Pancreas (tissue), 10 donors: ENCODE measurements at regions not wholly inside any gene's neighbourhood (a gene's known extent, or its start where the extent isn't known, plus 50 kb on each side); places are given as distances from the start of the nearest gene placed in this dataset.

ENCODE experiments used
- ATAC-seq, 4 donors: fragments of 200-7000 bp; cut with Tn5 transposase; one replicate each; pipeline versions ENCODE4 v1.8.0 to v1.9.1; 2020; ENCODE audit warnings: mild to moderate bottlenecking in 4 of 4, moderate library complexity in 4 of 4
- DNase-seq, 6 donors: peaks; one replicate each; pipeline ENCODE4 v3.0.0-alpha.2; 2020
- FAIRE-seq: peaks from 2 replicates; lab custom pipeline; 2012; peaks lifted over from hg19 to GRCh38; lab: Jason Lieb, UNC
- H3K27ac ChIP-seq, 4 donors: fragments of 200-600 bp; sonication (generic); 1 replicate in 3 of 4; 2 replicates in 1 of 4; pipeline versions ENCODE4 v1.5.0 to v1.8.0; 2020
- H3K27me3 ChIP-seq, 4 donors: fragments of 200-600 bp; one replicate each; pipeline ENCODE4 v1.8.0; 2021
- H3K36me3 ChIP-seq, 3 donors: fragments of 200-600 bp; sonication (generic) in 1 of 3; one replicate each; pipeline versions ENCODE4 v1.5.0 to v1.8.0; 2020 to 2021
- H3K4me1 ChIP-seq, 3 donors: fragments of 200-600 bp; one replicate each; pipeline ENCODE4 v1.8.0; 2021
- H3K4me3 ChIP-seq, 4 donors: fragments of 200-600 bp; sonication (generic) in 2 of 4; one replicate each; pipeline versions ENCODE4 v1.5.0 to v1.8.0; 2020 to 2021
- H3K9me3 ChIP-seq, 4 donors: fragments of 200-600 bp; one replicate each; pipeline ENCODE4 v1.8.0; 2021
- WGBS, 2 donors: extraction: QIAGEN DNeasy Blood & Tissue Kit; methylation state at CpG; one replicate each; pipeline ENCODE4 v1.1.7; 2013; 5-methylcytosine and 5-hydroxymethylcytosine counted together
- intact Hi-C, 3 donors: fragments of 100-400 bp; cut with DNase I; formaldehyde crosslinking; loops; one replicate each; pipeline versions ENCODE4 v1.11.1 to v1.14.2; 2022
- TF ChIP-seq, protein P1 (sequence below), 4 donors: fragments of 200-600 bp; sonication (generic) in 3 of 4; IDR thresholded peaks; one replicate each; pipeline versions ENCODE4 v1.5.0 to v1.8.0; 2021; ENCODE audit warnings: antibody characterized with exemption in 4 of 4
- donor health status: healthy with polysubstance abuse.
- donor health status: DM: no; HTN: no; CAD: no; lungs with moderate emphysema.
- donor health status: DM: no; HTN: no; CAD: no.
- donor health status: control.
- donor health status: control.
- donor health status: Bipolar disorder and iron deficiency.
- donor health status: DM: yes; HTN: yes; CAD: no.
- donor health status: DM: no; HTN: no; CAD: no.
- donor health status: DM: no; HTN: no; CAD: no.
- donor health status: DM: yes; HTN: yes; CAD: no.

DNA sequence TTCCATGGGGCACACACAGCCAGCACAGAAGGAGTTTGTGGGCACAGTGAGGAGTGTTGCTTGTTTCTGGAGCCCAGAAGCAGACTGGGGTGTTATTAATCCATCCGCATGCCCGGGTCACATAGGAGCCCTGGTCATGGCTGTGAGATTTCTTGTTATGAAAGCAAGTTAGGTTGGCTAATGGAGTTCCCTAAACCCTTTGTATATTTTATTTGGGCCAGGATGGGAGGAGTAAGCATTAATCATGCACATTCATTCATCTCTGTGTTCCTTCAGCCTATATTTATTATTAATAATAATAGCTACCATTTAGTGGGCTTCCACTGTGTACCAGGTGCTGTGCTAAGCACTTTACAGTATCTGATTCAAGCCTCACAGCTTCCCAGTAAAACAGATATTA lies 200.6 kb upstream of the CDH5 start:
- DNase-seq, result no peak
- Histone ChIP-seq H3K4me1 (no peaks in the 10 kb centered on the region), H3K4me3 (no peak overlapping the region), H3K36me3 (no peaks in the 10 kb centered on the region), H3K9me3 (no peaks in the 10 kb centered on the region), H3K27me3 (no peaks in the 10 kb centered on the region), H3K27ac (no peak overlapping the region)
- no peak for ATAC-seq
- FAIRE-seq, result no peak
- 70 to 80% methylated on average over 2 of the region's 2 CpGs for WGBS, 2 donors
- TF ChIP-seq, protein P1, sequence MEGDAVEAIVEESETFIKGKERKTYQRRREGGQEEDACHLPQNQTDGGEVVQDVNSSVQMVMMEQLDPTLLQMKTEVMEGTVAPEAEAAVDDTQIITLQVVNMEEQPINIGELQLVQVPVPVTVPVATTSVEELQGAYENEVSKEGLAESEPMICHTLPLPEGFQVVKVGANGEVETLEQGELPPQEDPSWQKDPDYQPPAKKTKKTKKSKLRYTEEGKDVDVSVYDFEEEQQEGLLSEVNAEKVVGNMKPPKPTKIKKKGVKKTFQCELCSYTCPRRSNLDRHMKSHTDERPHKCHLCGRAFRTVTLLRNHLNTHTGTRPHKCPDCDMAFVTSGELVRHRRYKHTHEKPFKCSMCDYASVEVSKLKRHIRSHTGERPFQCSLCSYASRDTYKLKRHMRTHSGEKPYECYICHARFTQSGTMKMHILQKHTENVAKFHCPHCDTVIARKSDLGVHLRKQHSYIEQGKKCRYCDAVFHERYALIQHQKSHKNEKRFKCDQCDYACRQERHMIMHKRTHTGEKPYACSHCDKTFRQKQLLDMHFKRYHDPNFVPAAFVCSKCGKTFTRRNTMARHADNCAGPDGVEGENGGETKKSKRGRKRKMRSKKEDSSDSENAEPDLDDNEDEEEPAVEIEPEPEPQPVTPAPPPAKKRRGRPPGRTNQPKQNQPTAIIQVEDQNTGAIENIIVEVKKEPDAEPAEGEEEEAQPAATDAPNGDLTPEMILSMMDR (IDR thresholded peaks at IDR 0.05), result no peak
- intact Hi-C loops, result no loop called here

DNA sequence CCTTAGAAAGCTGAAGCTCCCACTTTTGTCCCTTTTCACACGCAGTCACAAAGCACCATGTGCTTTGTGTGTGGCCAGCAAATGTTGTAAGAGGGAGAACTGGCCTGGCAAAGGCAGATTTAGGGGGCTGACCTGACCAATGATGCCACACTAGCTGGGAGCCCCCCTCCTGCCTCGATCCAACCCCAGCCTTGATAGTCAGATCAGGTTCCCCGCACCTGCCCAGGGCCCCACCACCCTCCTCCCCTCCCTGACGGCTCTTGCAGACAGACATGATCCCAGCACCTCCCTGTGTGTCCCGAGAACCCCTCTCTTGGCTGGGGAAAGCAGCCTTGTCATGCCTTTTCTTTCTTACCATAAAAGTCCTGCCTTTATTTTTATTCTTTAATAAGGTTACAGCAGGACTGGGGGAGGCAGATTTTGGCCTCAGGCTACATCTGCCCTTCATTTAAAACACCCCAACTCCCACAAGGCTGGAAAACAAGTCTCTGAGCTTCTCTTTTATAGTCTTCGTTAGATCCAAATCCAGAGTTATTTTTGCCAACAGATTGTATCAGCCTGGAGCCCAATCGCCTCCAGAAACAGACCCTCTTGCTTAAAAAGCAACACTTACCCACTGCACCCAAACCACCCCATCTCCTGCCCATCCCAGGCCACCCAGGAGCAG lies 201.8 kb upstream of the CDH5 start:
- no peak for ATAC-seq
- no peak for FAIRE-seq
- no peak overlapping the region for H3K4me3 ChIP-seq
- TF ChIP-seq, protein P1 (IDR thresholded peaks at IDR 0.05), result no peak
- intact Hi-C loops, result no loop called here
- H3K36me3 ChIP-seq, result no peaks in the 10 kb centered on the region
- H3K9me3 ChIP-seq, result no peaks in the 10 kb centered on the region
- no peak overlapping the region for H3K27ac ChIP-seq
- 48 to 67% methylated on average over 7 of the region's 7 CpGs for WGBS, 2 donors
- no peak for DNase-seq
- H3K27me3 ChIP-seq, result no peaks in the 10 kb centered on the region
- no peaks in the 10 kb centered on the region for H3K4me1 ChIP-seq

DNA sequence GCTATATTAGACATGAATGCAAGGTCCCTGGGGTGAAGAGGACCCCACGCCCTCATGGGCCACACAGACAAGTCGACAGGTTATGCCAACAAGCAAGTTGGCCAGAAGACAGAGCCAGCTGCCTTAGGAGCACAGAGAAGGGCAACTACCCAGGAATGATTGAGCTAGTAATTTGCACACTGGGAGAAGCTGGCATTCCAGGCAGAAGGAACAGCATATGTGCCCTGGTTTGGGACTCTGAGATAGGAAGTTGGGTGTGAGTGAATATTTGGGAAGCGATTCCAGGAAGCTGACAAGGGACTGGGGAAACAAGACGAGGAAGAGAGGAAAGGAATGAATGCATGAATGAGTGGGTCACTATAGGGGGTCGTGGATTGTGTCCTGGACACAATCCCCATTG lies 203.7 kb upstream of the CDH5 start:
- WGBS, 2 donors, result 40 to 52% methylated on average over 5 of the region's 5 CpGs
- intact Hi-C loops, result no loop called here
- no peak for ATAC-seq

DNA sequence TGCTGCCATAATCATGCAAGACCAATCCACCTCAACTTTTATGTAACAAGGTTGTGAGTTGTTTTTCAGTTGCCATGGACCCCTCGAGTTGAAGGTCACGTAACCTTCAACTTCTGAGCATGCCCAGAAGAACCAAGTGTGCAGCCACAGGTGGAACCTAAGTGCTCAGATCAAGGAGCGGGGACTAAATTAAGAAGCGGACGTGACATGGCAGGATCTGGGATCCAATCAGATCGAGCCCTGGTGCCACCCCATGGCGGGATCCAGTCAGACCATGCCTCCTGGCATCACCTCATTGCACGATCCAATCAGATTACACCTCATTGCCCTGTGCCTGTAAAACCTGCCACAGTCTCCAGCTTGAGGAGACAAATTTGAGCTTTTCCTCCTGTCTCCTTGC lies 204.5 kb upstream of the CDH5 start:
- no peak for DNase-seq
- no peaks in the 10 kb centered on the region for H3K27me3 ChIP-seq
- H3K36me3 ChIP-seq, result no peaks in the 10 kb centered on the region
- TF ChIP-seq, protein P1 (IDR thresholded peaks at IDR 0.05), result no peak
- no peaks in the 10 kb centered on the region for H3K4me1 ChIP-seq
- no peaks in the 10 kb centered on the region for H3K9me3 ChIP-seq
- intact Hi-C loops, result no loop called here
- H3K27ac ChIP-seq, result no peak overlapping the region
- H3K4me3 ChIP-seq, result no peak overlapping the region
- 64 to 68% methylated on average over 8 of the region's 8 CpGs for WGBS, 2 donors
- no peak for ATAC-seq
- no peak for FAIRE-seq

More for the DNA sequence above, 203.7 kb upstream of the CDH5 start:
- Histone ChIP-seq H3K4me1 (no peaks in the 10 kb centered on the region), H3K36me3 (no peaks in the 10 kb centered on the region), H3K27me3 (no peaks in the 10 kb centered on the region), H3K27ac (no peak overlapping the region), H3K4me3 (no peak overlapping the region), H3K9me3 (no peaks in the 10 kb centered on the region)
- FAIRE-seq (no peak), DNase-seq (no peak)
- TF ChIP-seq, protein P1 (IDR thresholded peaks at IDR 0.05), result no peak

DNA sequence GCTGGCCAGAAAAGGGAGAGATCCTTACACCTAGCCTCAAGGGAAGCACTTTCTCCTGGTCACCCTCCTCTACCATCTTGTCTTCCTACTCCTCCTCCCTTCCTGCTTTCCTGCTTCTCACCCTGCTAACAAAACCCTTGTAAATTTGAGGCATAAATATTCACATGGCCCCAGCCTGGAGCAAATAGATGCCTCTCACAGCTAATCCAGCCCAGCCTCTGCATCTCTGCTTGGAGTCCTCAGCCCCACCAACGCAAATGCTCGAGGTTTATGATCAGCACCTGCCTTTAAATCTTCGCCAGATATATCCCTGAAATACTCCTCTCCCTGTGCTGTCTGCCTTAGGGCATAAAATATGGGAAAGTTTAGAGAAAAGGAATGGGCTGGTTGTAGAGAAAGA lies 205.2 kb upstream of the CDH5 start:
- FAIRE-seq, result no peak
- TF ChIP-seq, protein P1 (IDR thresholded peaks at IDR 0.05), result no peak
- intact Hi-C loops, result no loop called here
- DNase-seq, result no peak
- no peaks in the 10 kb centered on the region for H3K27me3 ChIP-seq
- no peak overlapping the region for H3K4me3 ChIP-seq
- ATAC-seq, result no peak
- H3K27ac ChIP-seq, result no peak overlapping the region
- H3K9me3 ChIP-seq, result no peaks in the 10 kb centered on the region
- WGBS, 2 donors, result 52 to 55% methylated on average over 3 of the region's 3 CpGs
- no peaks in the 10 kb centered on the region for H3K36me3 ChIP-seq
- no peaks in the 10 kb centered on the region for H3K4me1 ChIP-seq
